B cell (primary cell): ENCODE measurements at regions not wholly inside any gene's neighbourhood (a gene's known extent, or its start where the extent isn't known, plus 50 kb on each side); places are given as distances from the start of the nearest gene placed in this dataset.

Experiments used
- ATAC-seq: fragments of 200-7000 bp; cut with Tn5 transposase; one replicate; pipeline ENCODE4 v1.10.0; 2021; ENCODE audit warnings: low read depth, mild to moderate bottlenecking, moderate number of reproducible peaks, moderate library complexity
- CTCF ChIA-PET: fragments of 350-600 bp; sonication (Branson Sonifier 250); formaldehyde crosslinking; loops from one replicate; lab custom pipeline; 2021; ENCODE audit warnings: antibody characterized with exemption, inconsistent platforms; lab: Charles Lee
- POLR2A ChIA-PET: fragments of 350-600 bp; sonication (Branson Sonifier 250); formaldehyde crosslinking; loops from one replicate; lab custom pipeline; 2021; ENCODE audit warnings: antibody characterized with exemption; lab: Charles Lee
- DNase-seq: peaks from one replicate; pipeline ENCODE4 v3.0.0; 2013
- H2AFZ ChIP-seq: 2 replicates; pipeline ENCODE4 v1.6.1; 2012; ENCODE audit warnings: mild to moderate bottlenecking, low read depth, low read length; ENCODE audit not compliant: insufficient read depth, poor library complexity, severe bottlenecking
- H3K27ac ChIP-seq, 2 donors: 1 replicate in 1 of 2; 2 replicates in 1 of 2; pipeline ENCODE4 v1.5.1; 2012 to 2013; ENCODE audit warnings: low read length in 2 of 2, mild to moderate bottlenecking in 2 of 2, moderate library complexity in 1 of 2
- H3K27me3 ChIP-seq, 4 experiments: fragments of 200-600 bp in 1 of 4; sonication (generic) in 1 of 4; replicated peaks in 1 of 4; 1 replicate in 2 of 4; 2 replicates in 2 of 4; pipeline versions ENCODE4 v1.6.1 to v1.7.0; 2013 to 2016; ENCODE audit warnings: low read length in 3 of 4, mild to moderate bottlenecking in 2 of 4, mixed read lengths in 1 of 4, moderate library complexity in 1 of 4; ENCODE audit not compliant: insufficient read depth in 4 of 4, control insufficient read depth in 3 of 4; ENCODE audit errors: control extremely low read depth in 1 of 4
- H3K36me3 ChIP-seq, 2 experiments: replicated peaks in 1 of 2; 1 replicate in 1 of 2; 2 replicates in 1 of 2; pipeline versions ENCODE4 v1.6.1 to v1.7.1; 2013; ENCODE audit warnings: low read length in 1 of 2; ENCODE audit not compliant: insufficient read depth in 2 of 2, control insufficient read depth in 1 of 2; ENCODE audit errors: control extremely low read depth in 1 of 2, extremely low read depth in 1 of 2
- H3K4me1 ChIP-seq, 2 donors: fragments of 200-600 bp in 1 of 2; sonication (generic) in 1 of 2; 1 replicate in 1 of 2; 2 replicates in 1 of 2; pipeline versions ENCODE4 v1.5.1 to v1.6.1; 2013 to 2017; ENCODE audit warnings: low read length in 2 of 2; ENCODE audit not compliant: control insufficient read depth in 2 of 2, insufficient read depth in 2 of 2
- H3K4me2 ChIP-seq: replicated peaks from 2 replicates; pipeline ENCODE3; 2012; ENCODE audit warnings: mild to moderate bottlenecking, low read depth, low read length; ENCODE audit not compliant: poor library complexity, severe bottlenecking
- H3K4me3 ChIP-seq, 5 experiments: fragments of 200-600 bp in 1 of 5; sonication (generic) in 1 of 5; 1 replicate in 3 of 5; 2 replicates in 2 of 5; pipeline versions ENCODE4 v1.5.1 to v1.7.0; 2011 to 2016; ENCODE audit warnings: low read length in 4 of 5, mild to moderate bottlenecking in 4 of 5, low read depth in 2 of 5, control low read depth in 1 of 5, moderate library complexity in 1 of 5; ENCODE audit not compliant: insufficient read depth in 1 of 5; ENCODE audit errors: control extremely low read depth in 1 of 5, extremely low read depth in 1 of 5
- H3K79me2 ChIP-seq: fragments of 200-600 bp; sonication (generic); one replicate; pipeline ENCODE4 v1.6.0; 2016; ENCODE audit warnings: low read length; ENCODE audit not compliant: control insufficient read depth, insufficient read depth
- H3K9ac ChIP-seq: fragments of 200-600 bp; sonication (generic); 2 replicates; pipeline ENCODE4 v1.6.1; 2017; ENCODE audit warnings: mild to moderate bottlenecking, low read length, moderate library complexity
- H3K9me3 ChIP-seq, 3 donors: one replicate each; pipeline versions ENCODE4 v1.6.1 to v1.7.1; 2013; ENCODE audit warnings: low read length in 2 of 3; ENCODE audit not compliant: control insufficient read depth in 2 of 3, insufficient read depth in 1 of 3; ENCODE audit errors: control extremely low read depth in 1 of 3
- H4K20me1 ChIP-seq: 2 replicates; pipeline ENCODE4 v1.6.0; 2012; ENCODE audit warnings: mild to moderate bottlenecking, low read length; ENCODE audit not compliant: insufficient read depth, control insufficient read depth, poor library complexity, severe bottlenecking
- H3K27ac Mint-ChIP-seq: one replicate; pipeline ENCODE4 v1.8.0; 2021; ENCODE audit warnings: mixed read lengths
- H3K27me3 Mint-ChIP-seq: one replicate; pipeline ENCODE4 v1.8.0; 2021; ENCODE audit warnings: mixed read lengths
- H3K4me1 Mint-ChIP-seq: one replicate; pipeline ENCODE4 v1.8.0; 2021; ENCODE audit warnings: mixed read lengths
- H3K4me3 Mint-ChIP-seq: one replicate; pipeline ENCODE4 v1.8.0; 2021; ENCODE audit warnings: mixed read lengths
- H3K9me3 Mint-ChIP-seq: one replicate; pipeline ENCODE4 v1.8.0; 2022; ENCODE audit warnings: mixed read lengths; ENCODE audit not compliant: insufficient read depth
- EZH2 ChIP-seq: IDR thresholded peaks from 2 replicates; pipeline ENCODE4 v1.6.1; 2012; ENCODE audit warnings: borderline replicate concordance, low read depth, mild to moderate bottlenecking, moderate library complexity, low read length; ENCODE audit not compliant: insufficient read depth, poor library complexity, severe bottlenecking
- WGBS: methylation state at CpG from one replicate; pipeline ENCODE4 v1.1.5; 2013; ENCODE audit warnings: missing lambda C conversion rate; ENCODE audit not compliant: insufficient coverage; 5-methylcytosine and 5-hydroxymethylcytosine counted together
- intact Hi-C: fragments of 100-400 bp; cut with micrococcal nuclease; formaldehyde crosslinking; loops from one replicate; pipeline ENCODE4 v1.10.0; 2022
- TF ChIP-seq, protein P1 (sequence below): fragments of 200-600 bp; IDR thresholded peaks from one replicate; pipeline ENCODE4 v1.8.0; 2022; ENCODE audit warnings: antibody characterized with exemption, mild to moderate bottlenecking

DNA sequence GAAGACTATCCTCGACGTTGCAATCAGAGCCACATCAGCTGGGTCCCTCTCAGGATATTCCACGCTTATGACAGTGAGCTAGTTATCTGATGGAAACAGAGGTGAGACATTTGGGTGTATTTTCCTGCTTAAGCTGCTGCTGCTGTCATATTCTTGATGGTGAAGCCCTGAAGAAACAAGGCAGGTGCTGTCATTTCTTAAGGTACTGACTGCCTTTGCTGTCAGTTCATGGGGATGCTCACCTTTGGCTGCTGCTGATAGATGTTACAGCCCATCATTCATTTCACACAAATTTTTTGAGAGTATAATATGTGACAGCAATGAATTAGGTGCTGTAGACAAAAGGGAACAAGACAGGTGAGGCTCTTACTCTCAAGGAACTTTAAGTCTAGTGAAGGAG, 577.4 kb downstream of the LMO4 start:
- H3K36me3 ChIP-seq, result no peaks in the 10 kb centered on the region
- DNase-seq, result no peak
- Mint-ChIP-seq H3K4me1 (peaks cover 18% of the 10 kb centered on the region), H3K4me3 (no peak overlapping the region), H3K9me3 (no peaks in the 10 kb centered on the region), H3K27me3 (no peaks in the 10 kb centered on the region), H3K27ac (no peak overlapping the region)
- H3K79me2 ChIP-seq, result no peaks in the 10 kb centered on the region
- H3K27ac ChIP-seq, result no peak overlapping the region
- ChIA-PET POLR2A (no interaction called here), CTCF (no interaction called here)
- H3K4me3 ChIP-seq, result no peak overlapping the region
- peaks cover 13% of the 10 kb centered on the region in 2 donors for H3K4me1 ChIP-seq
- ATAC-seq, result no peak
- no peaks in the 10 kb centered on the region for H3K27me3 ChIP-seq
- no peak overlapping the region for H3K4me2 ChIP-seq
- no peak overlapping the region for H3K9ac ChIP-seq
- H3K9me3 ChIP-seq, result no peaks in the 10 kb centered on the region
- WGBS, result 97% methylated on average over 3 of the region's 3 CpGs
- TF ChIP-seq EZH2, result no peak
- TF ChIP-seq, protein P1, sequence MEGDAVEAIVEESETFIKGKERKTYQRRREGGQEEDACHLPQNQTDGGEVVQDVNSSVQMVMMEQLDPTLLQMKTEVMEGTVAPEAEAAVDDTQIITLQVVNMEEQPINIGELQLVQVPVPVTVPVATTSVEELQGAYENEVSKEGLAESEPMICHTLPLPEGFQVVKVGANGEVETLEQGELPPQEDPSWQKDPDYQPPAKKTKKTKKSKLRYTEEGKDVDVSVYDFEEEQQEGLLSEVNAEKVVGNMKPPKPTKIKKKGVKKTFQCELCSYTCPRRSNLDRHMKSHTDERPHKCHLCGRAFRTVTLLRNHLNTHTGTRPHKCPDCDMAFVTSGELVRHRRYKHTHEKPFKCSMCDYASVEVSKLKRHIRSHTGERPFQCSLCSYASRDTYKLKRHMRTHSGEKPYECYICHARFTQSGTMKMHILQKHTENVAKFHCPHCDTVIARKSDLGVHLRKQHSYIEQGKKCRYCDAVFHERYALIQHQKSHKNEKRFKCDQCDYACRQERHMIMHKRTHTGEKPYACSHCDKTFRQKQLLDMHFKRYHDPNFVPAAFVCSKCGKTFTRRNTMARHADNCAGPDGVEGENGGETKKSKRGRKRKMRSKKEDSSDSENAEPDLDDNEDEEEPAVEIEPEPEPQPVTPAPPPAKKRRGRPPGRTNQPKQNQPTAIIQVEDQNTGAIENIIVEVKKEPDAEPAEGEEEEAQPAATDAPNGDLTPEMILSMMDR, result no peak
- H2AFZ ChIP-seq, result no peak overlapping the region
- no peaks in the 10 kb centered on the region for H4K20me1 ChIP-seq
- intact Hi-C loops, result no loop called here

DNA sequence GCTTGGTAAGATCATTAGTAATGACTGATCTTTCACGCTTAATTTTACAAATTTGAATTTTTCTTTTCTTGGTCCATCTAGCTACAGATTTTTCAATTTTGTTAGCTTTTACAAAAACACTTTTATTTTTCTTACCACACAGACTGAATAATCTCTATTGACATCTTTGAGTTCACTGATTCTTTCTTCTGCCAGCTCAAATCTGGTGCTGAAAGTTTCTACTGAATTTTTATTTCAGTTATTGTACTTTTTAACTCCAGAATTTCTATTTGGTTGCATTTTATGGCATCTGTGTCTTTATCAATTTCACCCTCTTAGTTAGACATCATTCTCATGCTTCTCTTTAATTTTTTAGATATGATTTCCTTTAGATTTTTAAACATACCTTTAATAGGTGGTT, 584.7 kb downstream of the LMO4 start:
- no peaks in the 10 kb centered on the region for H3K27me3 ChIP-seq
- peaks cover 0 to 15% (median 2%) of the 10 kb centered on the region in 3 donors for H3K9me3 ChIP-seq
- no peaks in the 10 kb centered on the region for H4K20me1 ChIP-seq
- Mint-ChIP-seq H3K27ac (no peak overlapping the region), H3K4me1 (no peaks in the 10 kb centered on the region), H3K4me3 (no peak overlapping the region), H3K9me3 (peaks cover 11% of the 10 kb centered on the region), H3K27me3 (peaks cover 2% of the 10 kb centered on the region)
- no peak overlapping the region for H3K4me3 ChIP-seq
- ChIA-PET POLR2A (no interaction called here), CTCF (interaction anchor here (0.8 kb wide), 1 partner anchor 10 kb away, joined by 3 read pairs; no protein-coding TSS in a partner anchor)
- no peak overlapping the region for H3K27ac ChIP-seq
- no peaks in the 10 kb centered on the region for H3K36me3 ChIP-seq
- ATAC-seq (no peak), DNase-seq (no peak)
- no peak overlapping the region for H3K4me2 ChIP-seq
- no peak for TF ChIP-seq EZH2
- TF ChIP-seq, protein P1, result no peak
- no peaks in the 10 kb centered on the region for H3K4me1 ChIP-seq
- H2AFZ ChIP-seq, result no peak overlapping the region
- intact Hi-C loops, result no loop called here
- no peaks in the 10 kb centered on the region for H3K79me2 ChIP-seq
- no CpG with 5 or more reads among the region's 1 CpG for WGBS
- no peak overlapping the region for H3K9ac ChIP-seq
